Stimulated activated CD4-positive, alpha-beta T cell treated with anti-CD3 and anti-CD28 coated beads, TNF-alpha, amount 100 ng/mL, for 4 hours (primary cell): ENCODE measurements at regions not wholly inside any gene's neighbourhood (a gene's known extent, or its start where the extent isn't known, plus 50 kb on each side); places are given as distances from the start of the nearest gene placed in this dataset.

Experiments used
- DNase-seq, 3 experiments: peaks; one replicate each; pipeline ENCODE4 v3.0.0-alpha.2; 2020; ENCODE audit warnings: low read depth in 3 of 3

DNA sequence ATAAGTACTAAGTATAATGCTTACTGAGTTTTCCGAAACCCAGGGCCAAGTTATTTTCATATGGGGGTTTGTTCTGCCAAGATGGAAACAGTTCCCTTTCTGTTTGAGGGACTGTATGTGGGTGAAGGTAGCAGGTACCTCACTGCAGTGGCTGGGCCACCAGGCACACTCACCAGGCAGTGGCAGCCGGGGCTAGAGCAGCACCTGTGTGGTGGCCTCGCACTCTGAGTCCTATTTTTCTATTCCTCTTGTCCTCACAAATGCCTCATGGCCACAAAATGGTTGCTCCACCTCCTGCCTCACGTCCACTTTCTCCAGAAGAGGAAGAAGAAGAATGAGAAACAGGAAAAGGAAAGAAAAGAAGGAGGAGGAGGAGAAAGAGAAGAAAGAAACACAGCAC, 167.3 kb upstream of the SHH start:
- no peak for DNase-seq

DNA sequence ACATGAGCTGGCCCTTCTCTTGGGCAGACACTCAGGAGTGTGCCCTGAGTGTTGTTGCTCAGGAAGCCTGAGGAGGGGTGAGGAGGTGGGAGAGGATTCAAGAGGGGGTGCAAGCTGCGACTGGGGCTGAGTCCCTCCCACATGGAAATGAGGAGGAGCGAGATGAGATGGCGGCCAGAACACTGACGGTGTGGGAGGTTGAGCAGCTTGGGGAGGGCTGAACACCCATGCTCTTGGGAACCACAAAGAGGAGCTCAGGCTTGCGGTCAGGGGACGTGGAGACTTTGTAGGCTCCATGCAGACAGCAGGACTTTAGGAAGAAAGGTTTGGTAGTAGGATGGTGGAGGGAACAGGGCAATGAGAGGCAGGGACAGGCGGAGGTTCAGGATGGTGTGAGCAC, 163.2 kb upstream of the SHH start:
- no peak for DNase-seq

DNA sequence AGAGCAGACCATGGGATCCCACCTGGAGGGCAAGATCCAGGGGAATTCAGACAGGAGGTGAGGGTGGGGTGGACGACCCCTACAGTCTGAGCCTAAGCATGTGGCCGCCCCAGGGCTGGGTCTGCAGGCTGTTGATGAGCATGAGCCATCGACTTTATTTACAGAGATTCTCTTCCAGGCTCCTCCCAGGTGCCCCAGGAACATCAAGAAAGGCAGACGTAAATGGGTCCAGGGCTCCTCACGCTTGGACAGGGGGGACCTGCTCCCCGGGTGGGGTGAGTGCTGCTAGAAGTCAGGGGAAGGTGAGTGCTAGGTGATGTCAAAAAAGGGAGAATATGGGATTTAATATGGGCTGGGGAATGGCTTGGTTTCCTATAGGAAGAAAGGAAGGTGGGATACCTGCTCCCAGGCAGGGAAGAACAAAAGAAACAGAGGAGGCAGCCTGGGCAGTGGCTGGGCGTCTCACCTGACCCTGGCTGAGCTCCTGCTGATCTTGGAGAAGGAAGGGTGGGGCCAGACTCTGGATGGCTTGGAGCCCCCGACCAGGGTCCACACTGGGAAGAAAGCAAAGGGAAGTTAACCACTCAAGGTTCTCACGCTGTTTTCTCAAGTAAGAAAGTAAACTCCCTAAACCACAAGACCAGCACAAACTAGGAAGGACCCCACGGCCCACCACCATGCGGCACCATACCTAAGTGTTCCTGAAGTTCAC, 162.1 kb upstream of the SHH start:
- no peak for DNase-seq

DNA sequence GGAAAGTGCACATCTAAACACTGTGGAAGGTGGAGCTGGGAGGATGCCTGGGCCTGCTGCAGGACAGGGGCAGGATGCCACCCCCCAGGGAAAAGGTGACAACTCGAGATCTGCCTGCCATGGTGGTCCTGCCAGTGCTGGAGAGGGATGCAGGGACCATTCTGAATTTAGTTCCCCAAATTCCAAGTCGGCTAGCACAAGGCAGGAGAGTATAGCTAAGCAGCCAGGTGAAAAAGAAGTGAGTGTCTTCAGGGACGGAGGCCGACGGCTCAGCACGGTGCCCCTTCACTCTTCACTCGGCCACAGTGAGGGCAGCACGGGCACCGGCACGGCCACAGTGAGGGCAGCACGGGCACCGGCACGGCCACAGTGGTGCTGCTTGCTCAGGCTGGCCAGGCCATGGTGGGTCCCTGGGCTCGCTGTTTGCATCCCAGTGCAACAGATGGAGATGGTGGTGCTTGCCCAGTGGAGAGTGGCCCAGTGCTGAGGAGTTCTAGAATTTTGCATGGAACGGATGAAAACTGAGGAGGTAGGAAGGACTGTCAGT, 161.3 kb upstream of the SHH start:
- DNase-seq = no peak

DNA sequence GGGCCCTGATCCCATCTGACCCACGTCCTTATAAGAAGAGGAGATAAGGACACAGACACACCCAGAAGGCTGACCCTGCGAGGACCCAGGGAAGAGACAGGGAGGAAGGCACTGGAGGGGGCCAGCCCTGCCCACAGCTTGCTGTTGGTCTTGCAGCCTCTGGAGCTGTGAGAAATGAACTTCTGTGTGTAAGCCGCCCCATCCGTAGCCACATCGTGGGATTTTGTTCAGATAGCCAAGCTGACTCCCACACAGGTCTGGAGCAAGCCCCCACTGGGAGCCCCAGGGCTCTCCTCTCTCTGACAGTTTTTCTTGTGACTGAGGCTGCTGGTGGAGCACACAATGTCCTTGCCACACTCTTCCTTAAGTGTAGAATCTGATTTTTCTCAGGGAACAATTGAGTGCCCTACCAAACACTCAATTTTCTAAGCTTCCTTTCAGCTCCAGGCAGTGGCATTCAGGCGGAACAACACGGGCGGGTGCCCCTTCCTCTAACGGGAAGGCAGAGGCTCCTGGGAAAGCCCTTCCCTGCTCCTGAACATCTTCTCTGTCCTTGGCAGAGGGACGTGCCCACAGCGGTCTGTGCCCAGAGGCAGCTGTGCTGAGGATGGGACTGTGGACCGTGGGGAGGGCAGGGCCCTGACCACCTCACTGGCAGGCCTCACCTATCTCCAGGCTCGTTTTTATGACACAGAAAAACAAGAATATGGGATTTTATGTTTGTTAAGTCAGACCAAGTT, 160.6 kb upstream of the SHH start:
- DNase-seq = no peak

DNA sequence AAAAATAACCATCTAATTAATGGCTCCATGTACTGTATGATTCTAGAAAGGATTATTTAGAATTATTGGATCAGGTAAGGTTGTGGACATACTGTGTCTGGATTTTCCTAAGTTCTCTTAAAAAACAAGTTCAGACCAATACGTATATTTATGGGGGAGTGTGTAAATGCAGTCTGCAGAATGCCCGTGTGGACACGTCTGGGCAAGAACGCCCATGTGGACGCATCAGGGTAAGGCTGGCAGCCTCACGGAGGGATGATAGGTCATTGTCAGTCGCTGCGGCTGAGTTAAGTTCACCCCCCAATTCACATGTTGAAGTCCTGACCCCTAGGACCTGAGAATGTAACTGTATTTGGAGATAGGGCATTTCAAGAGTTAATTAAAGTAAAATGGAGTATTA, 160.0 kb upstream of the SHH start:
- DNase-seq = no peak

DNA sequence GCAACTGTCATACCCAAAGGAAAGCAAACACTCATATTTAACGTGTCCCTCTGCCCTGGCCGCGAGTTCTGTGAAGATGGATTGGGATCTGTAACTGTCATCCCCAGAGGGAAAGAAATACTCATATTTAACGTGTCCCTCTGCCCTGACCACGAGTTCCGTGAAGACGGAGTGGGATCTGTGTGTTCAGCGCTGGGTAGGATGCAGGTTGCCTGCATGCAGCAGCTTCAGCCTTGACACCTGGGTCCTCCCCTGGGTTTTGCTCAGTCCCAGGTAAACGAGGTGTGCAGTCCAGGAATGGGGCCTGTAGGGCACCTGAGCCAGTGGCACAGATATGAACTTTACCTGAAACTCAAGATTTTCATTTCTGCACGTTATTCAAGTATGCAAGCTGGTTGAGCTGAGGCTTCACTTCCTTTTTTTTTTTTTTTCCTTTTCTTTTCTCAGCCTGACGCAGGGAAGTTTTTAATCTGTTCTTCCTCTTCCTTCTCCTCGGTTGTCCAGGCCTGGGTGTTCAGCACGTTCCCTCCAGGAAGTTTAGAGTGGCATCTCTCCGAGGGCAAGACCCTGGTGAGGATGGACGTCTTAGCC, 159.0 kb upstream of the SHH start:
- no peak for DNase-seq

DNA sequence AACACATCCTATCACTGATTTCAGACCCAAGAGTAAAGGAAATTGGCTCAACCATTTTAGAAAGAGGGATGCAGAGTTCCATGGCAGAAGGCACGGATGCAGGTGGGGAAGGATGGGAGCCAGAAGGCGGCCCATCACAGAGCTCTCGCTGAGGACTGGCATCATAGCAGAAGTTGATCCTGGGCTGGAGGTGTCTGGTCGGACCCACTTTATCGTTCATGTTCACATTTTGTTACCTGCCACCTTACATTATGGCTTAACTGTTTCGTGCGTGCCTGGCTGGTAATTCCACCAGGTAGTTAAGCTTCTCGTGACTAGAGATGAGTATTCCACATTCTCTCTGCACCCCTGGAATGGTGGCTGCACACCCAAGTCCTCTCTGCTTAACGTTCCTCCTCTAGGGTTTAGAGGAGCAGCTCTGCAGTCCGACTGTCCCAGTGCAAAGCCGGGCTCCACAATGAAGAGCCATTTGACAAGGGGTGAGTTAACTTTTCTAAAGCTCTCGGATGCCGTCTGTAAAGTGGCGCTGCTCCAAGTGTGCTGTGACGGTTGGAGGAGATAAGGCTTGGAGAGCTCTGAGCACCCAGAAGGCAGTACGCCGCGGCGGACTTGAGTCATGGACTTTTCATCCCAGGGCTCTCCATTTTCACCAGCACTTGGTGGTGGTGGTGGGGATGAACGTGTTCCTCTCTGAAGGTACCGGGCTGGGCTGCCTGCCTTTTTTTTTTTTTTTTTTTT, 157.1 kb upstream of the SHH start:
- no peak for DNase-seq

DNA sequence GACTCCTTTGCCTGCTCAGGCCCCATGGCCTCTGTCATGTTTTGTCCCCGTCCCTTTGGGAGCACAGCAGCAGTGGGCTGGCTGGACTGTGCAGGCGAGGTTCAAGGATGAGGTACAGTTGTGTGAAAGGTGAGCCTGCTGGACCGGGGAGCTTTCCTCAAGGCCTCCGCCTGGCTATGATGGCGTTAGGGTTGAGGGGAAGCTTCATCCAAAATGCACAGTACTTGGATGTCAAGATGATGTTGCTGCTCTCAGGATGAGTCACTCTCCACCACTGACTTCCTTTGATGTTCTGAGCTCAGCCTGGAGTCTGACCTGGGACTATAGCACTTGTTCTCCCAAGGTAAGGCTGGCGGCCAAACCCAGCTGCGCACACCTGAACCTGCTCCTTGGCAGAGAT, 152.7 kb upstream of the SHH start:
- no peak for DNase-seq

DNA sequence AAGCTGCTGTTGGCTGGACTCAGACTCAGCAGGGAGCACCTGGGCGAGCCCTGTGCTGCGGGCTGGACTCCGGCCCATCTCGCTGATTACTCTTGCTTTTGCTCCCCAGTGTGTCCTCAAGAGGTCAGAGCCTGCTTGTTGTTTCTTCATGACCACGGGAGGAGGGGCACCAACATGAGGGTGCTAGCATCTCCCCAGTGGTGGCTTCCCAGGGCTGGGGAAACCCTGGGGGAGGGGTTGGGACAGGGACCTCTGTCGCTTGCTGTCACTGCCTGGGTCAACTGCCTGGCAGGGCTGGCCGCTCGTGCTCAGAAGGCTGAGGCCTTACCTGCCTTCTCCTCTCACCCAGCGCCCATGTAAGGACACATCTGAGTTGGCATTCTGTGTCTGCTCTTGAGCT, 152.3 kb upstream of the SHH start:
- DNase-seq = no peak

DNA sequence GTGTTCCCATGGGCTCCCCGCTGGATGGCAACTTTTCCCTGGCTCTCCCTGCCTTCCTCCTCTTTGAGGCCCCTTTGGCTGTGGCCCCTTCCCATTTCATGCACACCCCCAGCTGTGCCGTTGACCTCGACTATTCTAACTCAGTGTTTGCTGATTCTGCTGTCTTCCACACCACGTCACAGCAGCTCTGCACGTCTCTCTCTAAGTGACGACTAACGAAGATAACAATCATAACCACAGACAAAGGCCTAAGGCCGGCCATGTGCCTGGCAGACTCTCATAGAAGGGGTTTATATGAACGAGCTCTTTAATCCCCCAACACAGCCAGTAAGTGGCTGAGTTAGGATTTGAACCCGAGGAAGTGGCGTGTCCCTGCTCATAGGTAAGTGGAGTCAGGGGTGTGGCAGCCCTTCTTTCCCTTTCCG, 151.5 kb upstream of the SHH start:
- DNase-seq = no peak

DNA sequence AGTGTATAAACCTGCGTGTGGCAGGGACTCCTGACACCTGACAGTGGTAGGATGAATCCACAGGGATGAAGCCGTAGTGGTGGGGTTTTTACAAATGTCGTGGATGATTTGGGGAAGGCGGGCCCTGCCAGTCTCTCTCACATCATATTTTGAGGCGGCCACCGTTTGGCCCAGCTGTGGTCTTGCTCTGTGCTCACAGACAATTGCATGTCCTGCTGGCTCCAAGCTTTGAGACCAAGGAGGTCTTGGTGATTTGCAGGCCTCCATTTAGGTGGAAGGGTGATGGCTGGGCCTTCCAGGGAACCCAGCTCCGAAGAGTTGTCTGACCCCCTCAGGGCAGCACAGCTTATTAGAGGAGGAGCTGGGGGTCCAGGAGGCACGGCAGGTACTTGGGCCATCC, 151.1 kb upstream of the SHH start:
- DNase-seq = no peak

DNA sequence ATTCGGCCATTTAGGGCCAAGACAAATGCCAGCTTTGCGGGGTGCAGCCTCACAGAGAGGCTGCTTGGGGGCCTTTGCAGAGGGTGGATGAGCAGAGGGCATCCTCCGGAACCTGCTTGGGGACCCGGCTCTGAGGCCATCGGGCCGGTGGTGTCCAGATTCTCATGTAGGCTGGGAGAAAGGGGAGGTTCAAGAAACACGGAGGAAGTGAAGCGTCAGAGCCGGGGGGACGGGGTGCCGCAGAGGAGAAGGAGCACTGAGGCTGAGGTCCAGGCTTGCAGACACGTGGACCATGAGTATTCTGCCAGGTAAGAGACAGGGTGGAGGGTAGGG, 150.7 kb upstream of the SHH start:
- no peak for DNase-seq

DNA sequence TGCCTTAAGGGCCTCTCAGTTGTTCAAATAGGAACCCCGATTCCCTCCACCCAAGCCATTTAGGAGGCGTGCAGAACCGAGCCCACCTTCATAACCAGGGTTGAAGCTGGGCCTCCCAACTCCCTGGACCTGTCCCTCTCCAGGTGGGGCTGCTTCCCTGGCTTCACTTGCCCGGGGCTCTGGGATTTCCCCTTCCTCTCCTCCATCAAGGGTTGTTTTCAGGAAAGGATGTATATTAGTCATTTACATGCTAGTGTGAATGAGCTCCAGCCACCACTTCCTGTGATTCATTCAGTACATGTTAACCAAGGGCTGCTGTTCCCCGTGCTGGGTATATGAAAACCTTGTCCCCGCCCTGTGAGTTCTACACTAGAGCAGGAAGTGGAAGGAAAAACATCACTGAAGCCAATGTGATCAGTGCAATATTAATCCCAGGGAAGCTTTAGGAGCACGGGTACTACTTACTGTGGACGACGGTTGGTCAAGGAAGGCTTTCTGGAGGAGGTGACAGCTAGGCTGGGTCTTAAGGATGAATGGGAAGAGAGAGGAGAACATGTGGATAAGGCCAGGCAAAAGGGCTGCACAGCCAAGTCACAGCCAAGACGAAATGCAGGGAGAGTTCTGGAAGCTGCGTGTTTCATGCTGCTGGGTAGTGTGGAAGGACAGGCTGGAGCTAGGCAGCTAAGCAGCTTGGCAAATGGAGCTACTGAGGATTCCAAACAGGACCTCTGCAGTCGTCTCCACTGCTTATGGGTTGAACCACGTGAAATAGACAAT, 150.1 kb upstream of the SHH start:
- DNase-seq = no peak

DNA sequence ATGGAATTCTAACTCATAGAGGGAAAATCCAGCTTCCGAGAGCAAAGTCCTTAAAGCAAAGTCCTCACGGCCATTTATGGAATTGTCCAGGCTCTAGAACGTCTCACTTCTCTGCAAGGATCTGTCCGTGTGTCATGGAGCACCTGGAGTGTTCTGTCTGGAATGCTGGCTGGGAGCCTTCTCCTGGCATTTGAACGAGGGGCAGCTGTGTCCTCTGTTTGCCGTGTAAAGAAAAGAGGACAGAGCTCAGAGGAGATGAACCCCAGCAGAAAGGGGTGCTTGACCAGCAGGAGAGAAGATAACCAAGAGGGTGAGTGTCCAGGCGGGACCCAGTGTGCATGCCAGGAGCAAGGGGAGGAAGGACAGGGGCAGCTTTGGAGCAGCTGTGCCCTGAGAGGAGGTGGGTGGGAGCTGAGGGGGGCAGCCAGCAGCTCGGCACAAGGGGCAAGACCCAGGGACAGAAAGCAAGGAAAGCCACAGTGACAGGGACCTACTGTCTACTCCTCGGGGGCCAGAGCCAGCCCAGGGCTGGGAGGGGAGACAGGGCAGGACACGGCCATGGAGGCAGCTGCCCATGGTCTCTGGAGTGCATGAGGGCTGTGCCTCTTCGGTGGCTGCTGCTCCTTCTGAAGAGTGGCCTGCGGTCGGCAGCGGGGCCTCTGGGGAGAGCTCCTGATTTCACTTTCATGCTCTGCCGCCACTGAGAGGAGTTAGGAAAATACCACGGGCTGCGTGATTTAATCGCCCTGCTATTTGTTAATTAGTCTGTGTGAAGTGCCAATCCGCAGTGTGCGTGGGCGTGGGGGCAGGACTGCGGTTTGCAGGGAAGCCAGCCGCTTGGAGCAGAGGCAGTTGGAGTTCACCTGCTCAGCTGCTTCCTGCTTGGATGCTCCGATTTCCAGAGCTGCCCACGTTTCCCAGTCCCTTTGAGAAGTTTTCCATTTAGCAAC, 149.3 kb upstream of the SHH start:
- DNase-seq = no peak

DNA sequence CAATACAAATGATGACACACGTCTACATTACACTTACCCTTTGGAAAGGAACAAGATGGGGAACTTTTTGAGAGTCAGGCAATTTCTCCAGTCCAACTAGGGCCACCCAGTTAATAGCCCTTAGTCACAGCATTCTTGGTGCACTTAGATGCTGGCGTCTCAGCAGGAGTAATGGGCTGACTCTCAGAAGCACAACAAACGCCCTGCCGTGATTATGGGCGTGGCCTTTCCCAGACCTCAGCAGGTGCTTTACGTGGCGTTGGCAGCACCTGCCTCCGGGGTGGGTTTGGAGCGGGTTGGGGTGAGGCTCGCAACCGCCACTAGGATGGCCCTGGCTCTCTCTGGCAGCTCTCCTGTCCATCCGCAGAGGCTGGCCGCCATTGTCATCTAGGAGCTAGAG, 147.6 kb upstream of the SHH start:
- DNase-seq = no peak

DNA sequence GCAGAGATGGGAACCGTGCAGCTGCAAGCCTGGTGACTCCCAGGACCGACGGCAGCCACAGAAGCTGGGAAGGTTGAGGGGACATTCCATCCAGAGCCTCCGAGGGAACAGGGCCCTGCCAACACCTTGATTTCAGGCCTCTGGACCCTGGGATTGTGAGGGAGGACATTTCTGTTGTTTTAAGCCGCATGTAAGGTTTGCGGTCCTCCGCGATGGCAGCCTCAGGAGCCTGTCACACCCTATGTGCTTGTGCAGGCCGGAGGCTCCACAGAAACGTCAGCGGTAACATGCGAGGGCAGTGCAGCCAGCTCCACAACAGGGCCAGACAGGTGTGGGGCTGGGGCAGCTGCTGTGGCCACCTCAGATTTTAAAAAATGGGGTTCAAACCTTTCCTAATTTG, 144.7 kb upstream of the SHH start:
- DNase-seq = no peak

DNA sequence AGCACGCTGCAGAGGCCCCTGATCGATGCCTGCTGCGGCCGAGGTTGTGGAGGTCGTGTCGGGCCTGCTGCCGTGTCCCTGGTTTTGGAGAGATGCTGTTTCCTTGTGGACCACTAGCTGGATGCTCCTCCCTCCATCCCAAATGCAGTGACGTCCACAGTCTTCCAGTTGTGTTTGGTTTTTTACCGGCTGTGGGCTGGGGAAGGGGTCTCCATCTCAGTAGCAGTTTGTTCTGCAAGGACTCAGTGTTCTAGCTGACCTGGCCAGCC, 143.0 kb upstream of the SHH start:
- DNase-seq = no peak

DNA sequence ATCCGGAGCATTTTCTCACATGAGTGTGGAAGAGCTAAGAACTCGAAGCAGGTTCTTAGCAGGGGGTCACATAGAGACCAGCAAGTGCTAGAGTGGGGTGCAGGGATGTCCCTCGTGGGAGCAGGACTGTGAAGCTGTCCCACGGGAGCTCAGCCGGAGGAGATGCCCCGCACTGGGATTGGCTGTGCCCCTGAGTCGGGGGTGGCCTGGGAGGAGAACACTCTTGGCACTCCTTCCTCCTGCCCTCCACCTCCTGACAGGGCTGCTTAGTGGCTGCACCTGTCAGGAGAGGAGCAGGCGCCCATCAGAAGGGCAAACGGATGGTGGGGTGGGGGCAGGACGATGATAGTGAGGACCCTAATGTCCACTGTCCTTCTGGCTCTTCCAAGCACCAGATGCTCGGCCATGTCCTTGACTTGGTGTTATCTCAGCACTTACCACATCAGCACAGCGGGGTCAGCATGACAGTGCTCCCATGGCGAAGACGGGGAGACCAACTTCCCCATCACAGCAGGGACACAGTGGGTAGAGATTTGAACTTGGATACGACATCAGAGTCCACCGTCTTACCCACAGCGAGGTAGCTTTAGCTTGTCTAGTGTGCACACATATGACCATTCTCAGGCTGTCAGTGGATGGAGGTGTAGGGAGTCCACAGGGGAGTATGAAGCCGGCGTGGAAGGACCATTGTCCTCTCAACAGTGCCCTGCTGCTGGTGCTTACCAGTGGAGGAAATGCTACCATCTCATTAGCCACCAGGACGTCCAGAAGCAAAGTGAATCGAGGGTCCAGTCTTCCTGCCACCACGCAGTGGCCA, 142.5 kb upstream of the SHH start:
- DNase-seq = no peak
